Uterus (tissue), 3 donors: ENCODE measurements at regions not wholly inside any gene's neighbourhood (a gene's known extent, or its start where the extent isn't known, plus 50 kb on each side); places are given as distances from the start of the nearest gene placed in this dataset.

Experiments
- DNase-seq, 2 donors: peaks; one replicate each; pipeline ENCODE4 v3.0.0-alpha.2; 2019 to 2020
- H3K27ac ChIP-seq, 2 donors: fragments of 200-600 bp; sonication (generic); 1 replicate in 1 of 2; 2 replicates in 1 of 2; pipeline ENCODE4 v1.5.1; 2016 to 2018
- H3K27me3 ChIP-seq, 2 donors: fragments of 200-600 bp; sonication (generic); one replicate each; pipeline ENCODE4 v1.5.1; 2018 to 2019; ENCODE audit warnings: control low read depth in 1 of 2
- H3K36me3 ChIP-seq, 2 donors: fragments of 200-600 bp; sonication (generic); one replicate each; pipeline ENCODE4 v1.5.1; 2019; ENCODE audit warnings: control low read depth in 1 of 2
- H3K4me1 ChIP-seq, 2 donors: fragments of 200-600 bp; sonication (generic); one replicate each; pipeline ENCODE4 v1.5.1; 2018 to 2019; ENCODE audit warnings: control low read depth in 1 of 2
- H3K4me3 ChIP-seq, 2 donors: fragments of 200-600 bp; sonication (generic); 1 replicate in 1 of 2; 2 replicates in 1 of 2; pipeline ENCODE4 v1.5.1; 2018 to 2019; ENCODE audit warnings: mild to moderate bottlenecking in 1 of 2
- H3K9me3 ChIP-seq, 2 donors: fragments of 200-600 bp; sonication (generic); one replicate each; pipeline ENCODE4 v1.5.1; 2019; ENCODE audit warnings: control low read depth in 1 of 2
- POLR2A ChIP-seq, 2 donors: fragments of 450-650 bp; IDR thresholded peaks; one replicate each; pipeline ENCODE4 v1.6.1; 2016; ENCODE audit warnings: antibody characterized with exemption in 2 of 2, mild to moderate bottlenecking in 1 of 2, moderate library complexity in 1 of 2
- intact Hi-C: fragments of 100-400 bp; cut with DNase I; formaldehyde crosslinking; loops from one replicate; pipeline ENCODE4 v1.15.1; 2023; ENCODE audit warnings: low total_unique reads
- TF ChIP-seq, protein P1 (sequence below), 4 experiments: fragments of 200-600 bp in 2 of 4; fragments of 450-650 bp in 2 of 4; sonication (generic) in 2 of 4; IDR thresholded peaks; one replicate each; pipeline ENCODE4 v1.5.1; 2016 to 2019; ENCODE audit warnings: antibody characterized with exemption in 4 of 4, mild to moderate bottlenecking in 2 of 4, moderate library complexity in 1 of 4
- donor health status: DM: yes; HTN: yes; CAD: no.

DNA sequence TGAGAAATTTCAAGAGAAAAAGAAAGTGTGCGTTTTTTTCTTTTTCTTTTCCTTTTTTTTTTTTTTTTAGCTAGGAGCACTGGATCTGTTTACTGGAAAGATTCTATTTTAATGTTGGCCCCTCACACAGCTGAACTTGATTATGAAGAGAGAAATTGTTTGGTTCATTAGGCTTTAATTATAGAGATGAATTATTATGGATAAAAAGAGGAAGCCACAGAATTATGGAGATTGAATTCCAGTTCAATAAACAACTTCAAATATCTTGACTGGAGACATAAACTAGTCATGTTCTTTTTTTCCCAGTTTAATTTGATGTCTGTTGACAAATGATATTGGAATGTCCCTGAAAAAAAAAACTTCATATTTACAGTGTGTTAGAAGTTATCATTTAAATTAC is 152.0 kb upstream of the HS3ST3A1 start:
- H3K27me3 ChIP-seq = no peaks in the 10 kb centered on the region
- intact Hi-C loops = no loop called here
- TF ChIP-seq POLR2A (IDR thresholded peaks at IDR 0.05) = no peak
- TF ChIP-seq, protein P1, sequence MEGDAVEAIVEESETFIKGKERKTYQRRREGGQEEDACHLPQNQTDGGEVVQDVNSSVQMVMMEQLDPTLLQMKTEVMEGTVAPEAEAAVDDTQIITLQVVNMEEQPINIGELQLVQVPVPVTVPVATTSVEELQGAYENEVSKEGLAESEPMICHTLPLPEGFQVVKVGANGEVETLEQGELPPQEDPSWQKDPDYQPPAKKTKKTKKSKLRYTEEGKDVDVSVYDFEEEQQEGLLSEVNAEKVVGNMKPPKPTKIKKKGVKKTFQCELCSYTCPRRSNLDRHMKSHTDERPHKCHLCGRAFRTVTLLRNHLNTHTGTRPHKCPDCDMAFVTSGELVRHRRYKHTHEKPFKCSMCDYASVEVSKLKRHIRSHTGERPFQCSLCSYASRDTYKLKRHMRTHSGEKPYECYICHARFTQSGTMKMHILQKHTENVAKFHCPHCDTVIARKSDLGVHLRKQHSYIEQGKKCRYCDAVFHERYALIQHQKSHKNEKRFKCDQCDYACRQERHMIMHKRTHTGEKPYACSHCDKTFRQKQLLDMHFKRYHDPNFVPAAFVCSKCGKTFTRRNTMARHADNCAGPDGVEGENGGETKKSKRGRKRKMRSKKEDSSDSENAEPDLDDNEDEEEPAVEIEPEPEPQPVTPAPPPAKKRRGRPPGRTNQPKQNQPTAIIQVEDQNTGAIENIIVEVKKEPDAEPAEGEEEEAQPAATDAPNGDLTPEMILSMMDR (IDR thresholded peaks at IDR 0.05) = no peak
- no peak overlapping the region for H3K27ac ChIP-seq
- no peaks in the 10 kb centered on the region for H3K4me1 ChIP-seq
- H3K36me3 ChIP-seq = no peaks in the 10 kb centered on the region
- no peak overlapping the region for H3K4me3 ChIP-seq
- no peaks in the 10 kb centered on the region for H3K9me3 ChIP-seq
- DNase-seq = no peak

DNA sequence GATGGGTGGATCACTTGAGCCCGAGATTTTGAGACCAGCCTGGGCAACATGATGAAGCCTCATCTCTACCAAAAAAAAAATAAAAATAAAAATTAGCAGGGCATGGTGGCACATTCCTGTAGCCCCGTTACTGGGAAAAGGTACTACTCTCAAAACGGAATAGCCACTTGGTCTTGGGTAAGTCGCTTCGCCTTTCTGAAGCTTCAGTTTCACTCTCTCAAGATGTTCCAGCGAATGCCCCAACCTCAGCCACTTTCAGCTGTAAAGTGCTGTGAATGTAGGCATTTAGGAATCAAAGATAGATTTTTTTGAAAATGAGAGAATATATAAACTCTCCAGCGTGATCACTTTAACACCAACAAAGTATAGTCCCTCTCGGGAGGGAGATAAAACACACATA is 154.1 kb upstream of the HS3ST3A1 start:
- Histone ChIP-seq H3K4me3 (no peak overlapping the region), H3K27ac (no peak overlapping the region), H3K27me3 (no peaks in the 10 kb centered on the region), H3K36me3 (no peaks in the 10 kb centered on the region), H3K9me3 (no peaks in the 10 kb centered on the region), H3K4me1 (no peaks in the 10 kb centered on the region)
- no peak for TF ChIP-seq POLR2A (IDR thresholded peaks at IDR 0.05)
- TF ChIP-seq, protein P1 (IDR thresholded peaks at IDR 0.05) = no peak
- intact Hi-C loops = no loop called here
- DNase-seq = no peak

DNA sequence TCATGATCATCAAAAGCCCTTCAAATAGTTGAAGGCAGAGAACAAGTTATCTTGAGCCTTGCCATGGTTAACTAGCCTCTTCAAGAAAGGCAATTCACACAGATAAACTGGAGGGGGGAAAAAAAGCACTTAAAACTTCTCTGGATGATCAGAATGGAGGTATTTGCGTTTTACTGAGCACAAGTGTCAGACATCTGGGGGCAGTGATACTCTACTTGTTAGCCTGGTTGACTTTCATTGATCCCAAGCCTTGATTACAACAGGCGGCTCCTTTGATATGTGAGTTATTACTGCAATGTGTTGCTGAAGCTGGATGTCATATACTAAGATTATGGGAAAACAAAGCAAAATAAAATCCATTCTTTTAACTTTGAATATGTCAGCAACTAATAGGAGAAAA is 155.0 kb upstream of the HS3ST3A1 start:
- no peak overlapping the region for H3K27ac ChIP-seq
- H3K4me1 ChIP-seq = no peaks in the 10 kb centered on the region
- H3K9me3 ChIP-seq = no peaks in the 10 kb centered on the region
- no peaks in the 10 kb centered on the region for H3K27me3 ChIP-seq
- intact Hi-C loops = no loop called here
- TF ChIP-seq, protein P1 (IDR thresholded peaks at IDR 0.05) = no peak
- no peak for TF ChIP-seq POLR2A (IDR thresholded peaks at IDR 0.05)
- no peak for DNase-seq
- no peak overlapping the region for H3K4me3 ChIP-seq
- no peaks in the 10 kb centered on the region for H3K36me3 ChIP-seq

DNA sequence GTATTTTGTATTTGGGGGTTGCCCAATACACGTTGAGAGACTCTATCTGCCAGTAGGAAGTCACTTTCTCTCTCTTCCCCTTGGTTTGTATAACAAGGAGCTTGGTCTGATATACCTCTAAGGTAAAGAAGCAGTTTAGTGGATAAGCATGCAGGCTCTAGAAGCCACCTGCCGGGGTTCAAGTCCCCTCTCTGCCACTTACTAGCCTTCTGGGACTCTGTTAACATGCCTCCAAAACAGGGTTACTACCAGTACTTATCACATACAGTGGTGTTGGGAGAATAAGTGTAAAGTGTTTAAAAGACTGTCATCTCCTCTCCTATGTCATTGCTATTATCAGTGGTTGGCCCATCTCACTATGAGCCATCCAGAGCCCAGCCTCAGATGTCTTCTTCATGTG is 156.1 kb upstream of the HS3ST3A1 start:
- Histone ChIP-seq H3K4me1 (no peaks in the 10 kb centered on the region), H3K27ac (no peak overlapping the region), H3K9me3 (no peaks in the 10 kb centered on the region), H3K27me3 (no peaks in the 10 kb centered on the region), H3K4me3 (no peak overlapping the region), H3K36me3 (no peaks in the 10 kb centered on the region)
- intact Hi-C loops = no loop called here
- TF ChIP-seq, protein P1 (IDR thresholded peaks at IDR 0.05) = no peak
- TF ChIP-seq POLR2A (IDR thresholded peaks at IDR 0.05) = no peak
- DNase-seq = no peak

DNA sequence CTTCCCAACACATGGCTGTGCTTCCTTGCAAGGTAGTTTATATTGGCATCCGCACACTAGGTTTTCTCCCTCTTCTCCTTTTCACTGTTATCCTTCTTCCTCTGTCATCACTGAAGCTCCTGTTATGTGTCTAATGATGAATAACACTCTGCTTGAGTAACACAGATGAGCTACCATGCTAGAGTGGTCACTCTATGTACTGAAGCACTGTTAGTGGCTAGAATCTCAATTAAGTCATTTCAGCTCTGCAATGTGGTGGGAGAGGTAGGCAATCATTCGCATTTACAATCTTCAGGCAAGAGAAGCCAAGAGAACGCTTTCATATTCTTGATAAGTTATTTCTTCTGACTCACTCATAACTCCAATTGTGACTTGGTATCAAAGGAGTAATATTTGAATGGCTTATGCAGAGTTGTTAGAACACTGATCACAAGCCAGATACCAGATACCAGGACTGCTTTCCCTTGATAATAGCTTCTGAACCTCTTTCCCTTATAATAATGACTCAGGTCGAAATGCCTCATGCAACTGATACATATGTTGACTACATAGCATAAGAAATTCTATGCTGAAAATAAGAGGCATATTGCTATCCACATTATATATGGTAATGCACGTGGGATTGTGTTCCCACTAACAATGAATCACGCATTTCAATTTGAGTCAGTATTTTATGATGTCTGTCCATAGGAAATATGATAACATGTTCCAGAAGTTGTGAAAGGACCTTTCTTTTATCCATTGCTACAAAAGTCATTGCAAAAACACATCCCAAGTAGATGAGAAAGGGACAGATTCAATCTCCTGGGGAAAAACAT is 158.0 kb upstream of the HS3ST3A1 start:
- H3K36me3 ChIP-seq = no peaks in the 10 kb centered on the region
- no peaks in the 10 kb centered on the region for H3K27me3 ChIP-seq
- TF ChIP-seq POLR2A (IDR thresholded peaks at IDR 0.05) = no peak
- TF ChIP-seq, protein P1 (IDR thresholded peaks at IDR 0.05) = no peak
- no peaks in the 10 kb centered on the region for H3K4me1 ChIP-seq
- no peak overlapping the region for H3K27ac ChIP-seq
- H3K4me3 ChIP-seq = no peak overlapping the region
- H3K9me3 ChIP-seq = no peaks in the 10 kb centered on the region
- intact Hi-C loops = no loop called here
- DNase-seq = no peak
